IgD-negative memory B cell (primary cell): ENCODE measurements at regions not wholly inside any gene's neighbourhood (a gene's known extent, or its start where the extent isn't known, plus 50 kb on each side); places are given as distances from the start of the nearest gene placed in this dataset.

ENCODE experiments used
- H3K27ac Mint-ChIP-seq, 3 donors: one replicate each; pipeline ENCODE4 v1.8.0; 2020 to 2022; ENCODE audit warnings: mild to moderate bottlenecking in 3 of 3, mixed read lengths in 3 of 3, moderate library complexity in 1 of 3
- H3K27me3 Mint-ChIP-seq: one replicate; pipeline ENCODE4 v1.8.0; 2021; ENCODE audit warnings: mixed read lengths
- H3K36me3 Mint-ChIP-seq: one replicate; pipeline ENCODE4 v1.8.0; 2020; ENCODE audit warnings: mild to moderate bottlenecking, mixed read lengths
- H3K4me1 Mint-ChIP-seq, 3 donors: one replicate each; pipeline ENCODE4 v1.8.0; 2020 to 2022; ENCODE audit warnings: mixed read lengths in 3 of 3, mild to moderate bottlenecking in 1 of 3
- H3K4me3 Mint-ChIP-seq, 4 donors: one replicate each; pipeline ENCODE4 v1.8.0; 2020 to 2022; ENCODE audit warnings: mild to moderate bottlenecking in 4 of 4, mixed read lengths in 4 of 4, moderate library complexity in 3 of 4
- H3K9me3 Mint-ChIP-seq, 3 donors: one replicate each; pipeline ENCODE4 v1.8.0; 2020 to 2021; ENCODE audit warnings: mixed read lengths in 3 of 3, mild to moderate bottlenecking in 1 of 3

- no peaks in the 10 kb centered on the region for H3K9me3 Mint-ChIP-seq
- H3K4me1 Mint-ChIP-seq = peaks cover 13 to 21% (median 15%) of the 10 kb centered on the region in 3 donors
- no peak overlapping the region for H3K4me3 Mint-ChIP-seq
- H3K27ac Mint-ChIP-seq = no peak overlapping the region
- H3K36me3 Mint-ChIP-seq = peaks cover 4% of the 10 kb centered on the region
- H3K27me3 Mint-ChIP-seq = no peaks in the 10 kb centered on the region
Observed at GRCh38 chr2:74077636-74078035, 70.1 kb downstream of the BOLA3 start.

- Mint-ChIP-seq H3K9me3 (no peaks in the 10 kb centered on the region), H3K4me3 (no peak overlapping the region), H3K27me3 (no peaks in the 10 kb centered on the region), H3K4me1 (peaks cover 13 to 17% (median 14%) of the 10 kb centered on the region in 3 donors), H3K27ac (no peak overlapping the region), H3K36me3 (peaks cover 4% of the 10 kb centered on the region)
Observed at GRCh38 chr2:74078466-74078865, 69.2 kb downstream of the BOLA3 start.

- Mint-ChIP-seq H3K9me3 (no peaks in the 10 kb centered on the region), H3K27me3 (no peaks in the 10 kb centered on the region), H3K27ac (peak overlapping the region in 1 of 3 donors; percentile 66), H3K4me3 (peak overlapping the region; percentile 12 to 71 (median 30)), H3K36me3 (no peaks in the 10 kb centered on the region), H3K4me1 (peaks cover 12 to 17% (median 13%) of the 10 kb centered on the region in 3 donors)
Observed at GRCh38 chr2:74079522-74080341, 68.0 kb downstream of the BOLA3 start.

GRCh38 chr2:74080346-74080745 is 67.4 kb downstream of the BOLA3 start:
- peak overlapping the region in 1 of 3 donors; percentile 66 for H3K27ac Mint-ChIP-seq
- H3K4me3 Mint-ChIP-seq = peak overlapping the region in 3 of 4 donors; percentile 25 to 71 (median 35)
- H3K4me1 Mint-ChIP-seq = peaks cover 12 to 17% (median 13%) of the 10 kb centered on the region in 3 donors
- H3K36me3 Mint-ChIP-seq = no peaks in the 10 kb centered on the region
- H3K9me3 Mint-ChIP-seq = no peaks in the 10 kb centered on the region
- no peaks in the 10 kb centered on the region for H3K27me3 Mint-ChIP-seq

GRCh38 chr2:74081030-74081762 is 66.5 kb downstream of the BOLA3 start:
- H3K4me3 Mint-ChIP-seq = no peak overlapping the region
- H3K27ac Mint-ChIP-seq = peak overlapping the region in 1 of 3 donors; percentile 25
- peaks cover 11 to 12% (median 11%) of the 10 kb centered on the region in 3 donors for H3K4me1 Mint-ChIP-seq
- H3K27me3 Mint-ChIP-seq = no peaks in the 10 kb centered on the region
- no peaks in the 10 kb centered on the region for H3K9me3 Mint-ChIP-seq
- no peaks in the 10 kb centered on the region for H3K36me3 Mint-ChIP-seq

GRCh38 chr2:74081763-74082110 is 66.0 kb downstream of the BOLA3 start:
- no peak overlapping the region for H3K4me3 Mint-ChIP-seq
- H3K27ac Mint-ChIP-seq = no peak overlapping the region
- no peaks in the 10 kb centered on the region for H3K36me3 Mint-ChIP-seq
- H3K4me1 Mint-ChIP-seq = peaks cover 10 to 12% (median 11%) of the 10 kb centered on the region in 3 donors
- H3K27me3 Mint-ChIP-seq = no peaks in the 10 kb centered on the region
- H3K9me3 Mint-ChIP-seq = no peaks in the 10 kb centered on the region

GRCh38 chr2:74083750-74084149 is 64.0 kb downstream of the BOLA3 start:
- H3K36me3 Mint-ChIP-seq = peaks cover 4% of the 10 kb centered on the region
- no peak overlapping the region for H3K4me3 Mint-ChIP-seq
- H3K4me1 Mint-ChIP-seq = peaks cover 10 to 11% (median 11%) of the 10 kb centered on the region in 3 donors
- H3K27ac Mint-ChIP-seq = no peak overlapping the region
- H3K9me3 Mint-ChIP-seq = no peaks in the 10 kb centered on the region
- no peaks in the 10 kb centered on the region for H3K27me3 Mint-ChIP-seq
